Fibroblast of lung (primary cell): ENCODE measurements at regions not wholly inside any gene's neighbourhood (a gene's known extent, or its start where the extent isn't known, plus 50 kb on each side); places are given as distances from the start of the nearest gene placed in this dataset.
"Not testable (repeated sequence)": the region's sequence is repeated elsewhere in the genome, so short reads cannot be mapped to it uniquely, and the experiment has no call there.

Source experiments
- EZH2 ChIP-seq: IDR thresholded peaks from 2 replicates; pipeline ENCODE4 v1.5.1; 2012; ENCODE audit warnings: low read length, control low read depth, mild to moderate bottlenecking; ENCODE audit errors: missing control alignments
- TF ChIP-seq, protein P1 (sequence below), 2 donors: IDR thresholded peaks in 1 of 2; conservative IDR thresholded peaks in 1 of 2; 1 replicate in 1 of 2; 2 replicates in 1 of 2; pipeline ENCODE4 v1.5.1; 2011 to 2012; ENCODE audit warnings: low read length in 2 of 2, control low read depth in 1 of 2, inconsistent platforms in 1 of 2, low read depth in 1 of 2, mild to moderate bottlenecking in 1 of 2

DNA sequence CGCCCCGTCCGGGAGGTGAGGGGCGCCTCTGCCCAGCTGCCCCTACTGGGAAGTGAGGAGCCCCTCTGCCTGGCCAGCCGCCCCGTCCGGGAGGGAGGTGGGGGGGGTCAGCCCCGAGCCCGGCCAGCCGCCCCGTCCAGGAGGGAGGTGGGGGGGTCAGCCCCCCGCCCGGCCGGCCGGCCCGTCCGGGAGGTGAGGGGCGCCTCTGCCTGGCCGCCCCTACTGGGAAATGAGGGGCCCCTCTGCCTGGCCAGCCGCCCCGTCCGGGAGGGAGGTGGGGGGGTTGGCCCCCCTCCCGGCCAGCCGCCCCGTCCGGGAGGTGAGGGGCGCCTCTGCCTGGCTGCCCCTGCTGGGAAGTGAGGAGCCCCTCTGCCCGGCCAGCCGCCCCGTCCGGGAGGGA is 57.2 kb upstream of the ZNF746 start:
- TF ChIP-seq, protein P1, sequence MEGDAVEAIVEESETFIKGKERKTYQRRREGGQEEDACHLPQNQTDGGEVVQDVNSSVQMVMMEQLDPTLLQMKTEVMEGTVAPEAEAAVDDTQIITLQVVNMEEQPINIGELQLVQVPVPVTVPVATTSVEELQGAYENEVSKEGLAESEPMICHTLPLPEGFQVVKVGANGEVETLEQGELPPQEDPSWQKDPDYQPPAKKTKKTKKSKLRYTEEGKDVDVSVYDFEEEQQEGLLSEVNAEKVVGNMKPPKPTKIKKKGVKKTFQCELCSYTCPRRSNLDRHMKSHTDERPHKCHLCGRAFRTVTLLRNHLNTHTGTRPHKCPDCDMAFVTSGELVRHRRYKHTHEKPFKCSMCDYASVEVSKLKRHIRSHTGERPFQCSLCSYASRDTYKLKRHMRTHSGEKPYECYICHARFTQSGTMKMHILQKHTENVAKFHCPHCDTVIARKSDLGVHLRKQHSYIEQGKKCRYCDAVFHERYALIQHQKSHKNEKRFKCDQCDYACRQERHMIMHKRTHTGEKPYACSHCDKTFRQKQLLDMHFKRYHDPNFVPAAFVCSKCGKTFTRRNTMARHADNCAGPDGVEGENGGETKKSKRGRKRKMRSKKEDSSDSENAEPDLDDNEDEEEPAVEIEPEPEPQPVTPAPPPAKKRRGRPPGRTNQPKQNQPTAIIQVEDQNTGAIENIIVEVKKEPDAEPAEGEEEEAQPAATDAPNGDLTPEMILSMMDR (conservative IDR thresholded peaks at IDR 0.05 in 1 of 2, IDR thresholded peaks at IDR 0.05 in 1 of 2; ENCODE audit: low read depth in 1 of 2, low read length in 2 of 2), result not testable (repeated sequence)
- TF ChIP-seq EZH2, result not testable (repeated sequence)
